IMR-90 (cell line): ENCODE measurements at regions not wholly inside any gene's neighbourhood (a gene's known extent, or its start where the extent isn't known, plus 50 kb on each side); places are given as distances from the start of the nearest gene placed in this dataset.

Source experiments
- CEBPB ChIP-seq: IDR thresholded peaks from 2 replicates; pipeline ENCODE4 v1.6.1; 2012; ENCODE audit warnings: low read depth, low read length, improper control_type of control experiment
- FOS ChIP-seq: fragments of 150-350 bp; IDR thresholded peaks from 2 replicates; pipeline ENCODE4 v1.6.1; 2016; ENCODE audit warnings: low read depth, low read length
- MAZ ChIP-seq: IDR thresholded peaks from 2 replicates; pipeline ENCODE4 v1.6.1; 2012; ENCODE audit warnings: low read depth, mild to moderate bottlenecking, low read length, improper control_type of control experiment, moderate library complexity, borderline replicate concordance
- MXI1 ChIP-seq: IDR thresholded peaks from 2 replicates; pipeline ENCODE4 v1.6.1; 2012; ENCODE audit warnings: low read depth, mild to moderate bottlenecking, low read length, moderate library complexity, borderline replicate concordance
- POLR2A ChIP-seq: IDR thresholded peaks from 2 replicates; pipeline ENCODE4 v1.6.1; 2012; ENCODE audit warnings: mild to moderate bottlenecking, low read depth, low read length
- RAD21 ChIP-seq: IDR thresholded peaks from 2 replicates; pipeline ENCODE4 v1.6.1; 2012; ENCODE audit warnings: low read length, improper control_type of control experiment
- RFX5 ChIP-seq: IDR thresholded peaks from 2 replicates; pipeline ENCODE4 v1.8.0; 2012; ENCODE audit warnings: low read depth, mild to moderate bottlenecking, low read length, moderate library complexity
- TF ChIP-seq, protein P1 (sequence below): conservative IDR thresholded peaks from 2 replicates; pipeline ENCODE4 v1.5.1; 2012; ENCODE audit warnings: mild to moderate bottlenecking, low read depth, low read length, improper control_type of control experiment
- TF ChIP-seq, protein P2 (sequence below): fragments of 150-350 bp; IDR thresholded peaks from 2 replicates; pipeline ENCODE4 v1.6.1; 2017; ENCODE audit warnings: mild to moderate bottlenecking, antibody characterized with exemption, low read length, low read depth

DNA sequence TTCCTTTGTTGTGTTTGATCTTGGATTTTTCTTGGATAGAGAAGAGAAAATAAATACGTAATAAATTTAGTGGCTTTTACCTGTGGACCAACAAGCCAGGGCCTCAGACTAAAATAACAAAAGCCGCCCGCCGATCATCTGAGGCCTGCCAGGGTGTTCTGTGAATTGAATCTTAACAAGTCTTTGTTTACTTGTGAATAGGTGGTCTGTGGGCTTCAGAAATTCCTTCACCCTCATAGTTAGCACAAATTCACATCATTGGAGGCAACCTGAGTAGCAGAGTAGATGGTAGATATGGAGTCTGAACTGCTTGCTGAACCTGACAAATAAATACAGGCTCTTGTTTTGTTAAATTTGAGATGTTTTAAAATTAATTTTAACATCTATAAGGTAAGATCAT lies 176.3 kb upstream of the MTNR1B start:
- no peak for TF ChIP-seq MAZ
- TF ChIP-seq, protein P1, sequence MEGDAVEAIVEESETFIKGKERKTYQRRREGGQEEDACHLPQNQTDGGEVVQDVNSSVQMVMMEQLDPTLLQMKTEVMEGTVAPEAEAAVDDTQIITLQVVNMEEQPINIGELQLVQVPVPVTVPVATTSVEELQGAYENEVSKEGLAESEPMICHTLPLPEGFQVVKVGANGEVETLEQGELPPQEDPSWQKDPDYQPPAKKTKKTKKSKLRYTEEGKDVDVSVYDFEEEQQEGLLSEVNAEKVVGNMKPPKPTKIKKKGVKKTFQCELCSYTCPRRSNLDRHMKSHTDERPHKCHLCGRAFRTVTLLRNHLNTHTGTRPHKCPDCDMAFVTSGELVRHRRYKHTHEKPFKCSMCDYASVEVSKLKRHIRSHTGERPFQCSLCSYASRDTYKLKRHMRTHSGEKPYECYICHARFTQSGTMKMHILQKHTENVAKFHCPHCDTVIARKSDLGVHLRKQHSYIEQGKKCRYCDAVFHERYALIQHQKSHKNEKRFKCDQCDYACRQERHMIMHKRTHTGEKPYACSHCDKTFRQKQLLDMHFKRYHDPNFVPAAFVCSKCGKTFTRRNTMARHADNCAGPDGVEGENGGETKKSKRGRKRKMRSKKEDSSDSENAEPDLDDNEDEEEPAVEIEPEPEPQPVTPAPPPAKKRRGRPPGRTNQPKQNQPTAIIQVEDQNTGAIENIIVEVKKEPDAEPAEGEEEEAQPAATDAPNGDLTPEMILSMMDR = no peak
- TF ChIP-seq POLR2A = no peak
- TF ChIP-seq RAD21 = no peak
- no peak for TF ChIP-seq FOS
- TF ChIP-seq, protein P2, sequence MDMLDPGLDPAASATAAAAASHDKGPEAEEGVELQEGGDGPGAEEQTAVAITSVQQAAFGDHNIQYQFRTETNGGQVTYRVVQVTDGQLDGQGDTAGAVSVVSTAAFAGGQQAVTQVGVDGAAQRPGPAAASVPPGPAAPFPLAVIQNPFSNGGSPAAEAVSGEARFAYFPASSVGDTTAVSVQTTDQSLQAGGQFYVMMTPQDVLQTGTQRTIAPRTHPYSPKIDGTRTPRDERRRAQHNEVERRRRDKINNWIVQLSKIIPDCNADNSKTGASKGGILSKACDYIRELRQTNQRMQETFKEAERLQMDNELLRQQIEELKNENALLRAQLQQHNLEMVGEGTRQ = no peak
- TF ChIP-seq RFX5 = no peak
- no peak for TF ChIP-seq MXI1
- no peak for TF ChIP-seq CEBPB
